Progenitor cell of endocrine pancreas (in vitro differentiated cells): ENCODE measurements at regions not wholly inside any gene's neighbourhood (a gene's known extent, or its start where the extent isn't known, plus 50 kb on each side); places are given as distances from the start of the nearest gene placed in this dataset.

ENCODE experiments used
- DNase-seq: peaks from one replicate; pipeline ENCODE4 v3.0.0; 2021; ENCODE audit warnings: low spot score; ENCODE audit not compliant: unreplicated experiment
- H3K27ac Mint-ChIP-seq: 2 replicates; pipeline ENCODE4 v1.8.0; 2021; ENCODE audit warnings: mild to moderate bottlenecking, moderate library complexity, mixed read lengths
- H3K27me3 Mint-ChIP-seq: 2 replicates; pipeline ENCODE4 v1.8.0; 2021; ENCODE audit warnings: mixed read lengths
- H3K36me3 Mint-ChIP-seq: 2 replicates; pipeline ENCODE4 v1.8.0; 2022; ENCODE audit warnings: mixed read lengths; ENCODE audit not compliant: insufficient read depth
- H3K4me1 Mint-ChIP-seq: 2 replicates; pipeline ENCODE4 v1.8.0; 2021; ENCODE audit warnings: low read depth, mixed read lengths
- H3K4me3 Mint-ChIP-seq: 2 replicates; pipeline ENCODE4 v1.8.0; 2021; ENCODE audit warnings: low read depth, mild to moderate bottlenecking, moderate library complexity, mixed read lengths
- H3K9me3 Mint-ChIP-seq: 2 replicates; pipeline ENCODE4 v1.8.0; 2021; ENCODE audit warnings: low read depth, mixed read lengths
- CTCF ChIP-seq: fragments of 200-600 bp; sonication (generic); IDR thresholded peaks from one replicate; pipeline ENCODE4 v1.5.0; 2021; ENCODE audit warnings: antibody characterized with exemption, mild to moderate bottlenecking; ENCODE audit not compliant: unreplicated experiment

GRCh38 chr9:13576101-13576500 is 296.6 kb upstream of the MPDZ start:
- H3K27ac Mint-ChIP-seq, result no peak overlapping the region
- TF ChIP-seq CTCF, result no peak
- H3K36me3 Mint-ChIP-seq, result no peaks in the 10 kb centered on the region
- no peaks in the 10 kb centered on the region for H3K27me3 Mint-ChIP-seq
- H3K4me1 Mint-ChIP-seq, result peaks cover 2% of the 10 kb centered on the region
- DNase-seq, result no peak
- peaks cover 11% of the 10 kb centered on the region for H3K9me3 Mint-ChIP-seq
- H3K4me3 Mint-ChIP-seq, result no peak overlapping the region

- H3K27me3 Mint-ChIP-seq, result no peaks in the 10 kb centered on the region
- no peaks in the 10 kb centered on the region for H3K36me3 Mint-ChIP-seq
- H3K4me1 Mint-ChIP-seq, result peaks cover 2% of the 10 kb centered on the region
- H3K27ac Mint-ChIP-seq, result no peak overlapping the region
- H3K4me3 Mint-ChIP-seq, result no peak overlapping the region
- H3K9me3 Mint-ChIP-seq, result peaks cover 11% of the 10 kb centered on the region
- no peak for TF ChIP-seq CTCF
- DNase-seq, result no peak
Observed at GRCh38 chr9:13575558-13575957, 296.1 kb upstream of the MPDZ start.

- no peak for DNase-seq
- Mint-ChIP-seq H3K27ac (no peak overlapping the region), H3K4me3 (no peak overlapping the region), H3K9me3 (peaks cover 11% of the 10 kb centered on the region), H3K27me3 (peaks cover 29% of the 10 kb centered on the region), H3K36me3 (no peaks in the 10 kb centered on the region), H3K4me1 (peaks cover 6% of the 10 kb centered on the region)
- no peak for TF ChIP-seq CTCF
Observed at GRCh38 chr9:13570068-13570974, 290.8 kb upstream of the MPDZ start.

GRCh38 chr9:13569602-13570067 is 290.1 kb upstream of the MPDZ start:
- H3K27me3 Mint-ChIP-seq, result peaks cover 29% of the 10 kb centered on the region
- H3K27ac Mint-ChIP-seq, result no peak overlapping the region
- no peaks in the 10 kb centered on the region for H3K36me3 Mint-ChIP-seq
- peaks cover 6% of the 10 kb centered on the region for H3K4me1 Mint-ChIP-seq
- no peak overlapping the region for H3K4me3 Mint-ChIP-seq
- TF ChIP-seq CTCF, result no peak
- H3K9me3 Mint-ChIP-seq, result peaks cover 9% of the 10 kb centered on the region
- no peak for DNase-seq

GRCh38 chr9:13568841-13569601 is 289.5 kb upstream of the MPDZ start:
- H3K36me3 Mint-ChIP-seq, result no peaks in the 10 kb centered on the region
- no peak overlapping the region for H3K27ac Mint-ChIP-seq
- H3K4me3 Mint-ChIP-seq, result peak overlapping the region; percentile 65
- H3K27me3 Mint-ChIP-seq, result peaks cover 29% of the 10 kb centered on the region
- peaks cover 6% of the 10 kb centered on the region for H3K4me1 Mint-ChIP-seq
- peaks cover 3% of the 10 kb centered on the region for H3K9me3 Mint-ChIP-seq
- no peak for DNase-seq
- TF ChIP-seq CTCF, result no peak
